GM23338 (cell line): ENCODE measurements at regions not wholly inside any gene's neighbourhood (a gene's known extent, or its start where the extent isn't known, plus 50 kb on each side); places are given as distances from the start of the nearest gene placed in this dataset.

Experiments
- ATAC-seq: fragments of 200-7000 bp; cut with Tn5 transposase; 3 replicates; pipeline ENCODE4 v1.9.1; 2020
- DNase-seq: peaks from one replicate; pipeline ENCODE4 v3.0.0-alpha.2; 2015; ENCODE audit warnings: low spot score
- H2AFZ ChIP-seq: fragments of 200-600 bp; sonication (generic); 2 replicates; pipeline ENCODE4 v1.8.0; 2016; ENCODE audit warnings: antibody characterized with exemption, mild to moderate bottlenecking, moderate library complexity
- H3F3A ChIP-seq: fragments of 200-600 bp; sonication (generic); replicated peaks from 2 replicates; pipeline ENCODE4 v1.8.0; 2017; ENCODE audit warnings: antibody characterized with exemption, mixed run types, low read depth
- H3K27ac ChIP-seq: fragments of 200-600 bp; sonication (generic); 2 replicates; pipeline ENCODE4 v1.6.1; 2016; ENCODE audit warnings: low read depth
- H3K27me3 ChIP-seq: fragments of 200-600 bp; sonication (generic); 2 replicates; pipeline ENCODE4 v1.8.0; 2016; ENCODE audit warnings: mild to moderate bottlenecking, mixed run types, moderate library complexity; ENCODE audit not compliant: insufficient read depth
- H3K36me3 ChIP-seq: fragments of 200-600 bp; sonication (generic); 2 replicates; pipeline ENCODE4 v1.8.0; 2016; ENCODE audit warnings: mild to moderate bottlenecking; ENCODE audit not compliant: insufficient read depth
- H3K4me1 ChIP-seq: fragments of 200-600 bp; sonication (generic); 2 replicates; pipeline ENCODE4 v1.8.0; 2016; ENCODE audit warnings: mild to moderate bottlenecking, moderate library complexity; ENCODE audit not compliant: insufficient read depth
- H3K4me2 ChIP-seq: fragments of 200-600 bp; sonication (generic); 2 replicates; pipeline ENCODE4 v1.7.1; 2017; ENCODE audit warnings: mixed run types
- H3K4me3 ChIP-seq: fragments of 200-600 bp; sonication (generic); 2 replicates; pipeline ENCODE4 v1.6.1; 2016; ENCODE audit warnings: mixed run types
- H3K79me2 ChIP-seq: fragments of 200-600 bp; sonication (generic); replicated peaks from 2 replicates; pipeline ENCODE4 v1.8.0; 2017; ENCODE audit warnings: mild to moderate bottlenecking; ENCODE audit not compliant: insufficient read depth
- H3K9me2 ChIP-seq: fragments of 200-600 bp; sonication (generic); 2 replicates; pipeline ENCODE4 v1.8.0; 2017; ENCODE audit not compliant: insufficient read depth
- H4K20me1 ChIP-seq: fragments of 200-600 bp; sonication (generic); replicated peaks from 2 replicates; pipeline ENCODE4 v1.8.0; 2017; ENCODE audit warnings: mild to moderate bottlenecking; ENCODE audit not compliant: insufficient read depth
- H3K27ac Mint-ChIP-seq: 2 replicates; pipeline ENCODE4 v1.8.0; 2020; ENCODE audit warnings: inconsistent platforms, mild to moderate bottlenecking, moderate library complexity, mixed read lengths
- H3K27me3 Mint-ChIP-seq: 3 replicates; pipeline ENCODE4 v1.8.0; 2022; ENCODE audit warnings: low read depth, mild to moderate bottlenecking, moderate library complexity, mixed read lengths, inconsistent platforms; ENCODE audit not compliant: insufficient read depth, poor library complexity
- H3K36me3 Mint-ChIP-seq: 3 replicates; pipeline ENCODE4 v1.8.0; 2021; ENCODE audit warnings: low read depth, mild to moderate bottlenecking, inconsistent platforms, moderate library complexity, mixed read lengths
- H3K4me1 Mint-ChIP-seq: 3 replicates; pipeline ENCODE4 v1.8.0; 2020; ENCODE audit warnings: mild to moderate bottlenecking, inconsistent platforms, mixed read lengths
- H3K4me3 Mint-ChIP-seq: 3 replicates; pipeline ENCODE4 v1.8.0; 2021; ENCODE audit warnings: moderate library complexity, mild to moderate bottlenecking, inconsistent platforms, mixed read lengths
- H3K9me3 Mint-ChIP-seq: 3 replicates; pipeline ENCODE4 v1.8.0; 2020; ENCODE audit warnings: moderate library complexity, mild to moderate bottlenecking, inconsistent platforms, mixed read lengths
- CREB1 ChIP-seq: fragments of 250-450 bp; sonication (Bioruptor Pico); IDR thresholded peaks from 2 replicates; pipeline ENCODE4 v1.5.0; 2020; ENCODE audit warnings: low read depth, mild to moderate bottlenecking, moderate library complexity
- CTCF ChIP-seq, 2 experiments: fragments of 200-600 bp in 1 of 2; sonication (generic) in 1 of 2; conservative IDR thresholded peaks; 2 replicates each; pipeline versions ENCODE4 v1.5.1 to v1.6.1; 2016 to 2017; ENCODE audit warnings: antibody characterized with exemption in 2 of 2, low read depth in 2 of 2, mild to moderate bottlenecking in 2 of 2, moderate library complexity in 1 of 2
- EZH2 ChIP-seq: fragments of 200-600 bp; sonication (generic); IDR thresholded peaks from one replicate; pipeline ENCODE4 v1.8.0; 2017; ENCODE audit warnings: antibody characterized with exemption, mild to moderate bottlenecking, low read depth; ENCODE audit not compliant: unreplicated experiment
- EZH2phosphoT487 ChIP-seq: fragments of 200-600 bp; sonication (generic); IDR thresholded peaks from one replicate; pipeline ENCODE4 v1.8.1; 2018; ENCODE audit warnings: antibody characterized with exemption; ENCODE audit not compliant: unreplicated experiment
- JUNB ChIP-seq: IDR thresholded peaks from one replicate; pipeline ENCODE4 v1.6.1; 2016; ENCODE audit warnings: antibody characterized with exemption; ENCODE audit not compliant: unreplicated experiment
- NANOG ChIP-seq: IDR thresholded peaks from 2 replicates; pipeline ENCODE4 v1.6.1; 2016; ENCODE audit warnings: antibody characterized with exemption, borderline replicate concordance
- POLR2AphosphoS5 ChIP-seq: IDR thresholded peaks from 2 replicates; pipeline ENCODE4 v1.6.1; 2016; ENCODE audit warnings: antibody characterized with exemption, low read depth
- REST ChIP-seq: IDR thresholded peaks from one replicate; pipeline ENCODE4 v1.6.1; 2018; ENCODE audit warnings: antibody characterized with exemption; ENCODE audit not compliant: unreplicated experiment
- ZNF114 ChIP-seq: fragments of 250-450 bp; sonication (Bioruptor Pico); IDR thresholded peaks from 2 replicates; pipeline ENCODE4 v1.5.0; 2020; ENCODE audit warnings: mild to moderate bottlenecking, moderate library complexity
- ZNF331 ChIP-seq: fragments of 250-450 bp; sonication (Bioruptor Pico); IDR thresholded peaks from 2 replicates; pipeline ENCODE4 v1.5.0; 2020; ENCODE audit warnings: low read depth, mild to moderate bottlenecking, moderate library complexity

GRCh38 chr2:152236191-152236925 lies 60.8 kb upstream of the STAM2 start (continued):
- TF ChIP-seq REST, result no peak
- TF ChIP-seq POLR2AphosphoS5, result no peak
- no peak for TF ChIP-seq EZH2
- no peak for TF ChIP-seq EZH2phosphoT487
- TF ChIP-seq ZNF114 (CRISPR knock-in tag), result no peak
- TF ChIP-seq CTCF (conservative IDR thresholded peaks at IDR 0.05; ENCODE audit: low read depth in 2 of 2), result no peak
- no peak for TF ChIP-seq CREB1 (CRISPR knock-in tag)
- no peak for TF ChIP-seq ZNF331 (CRISPR knock-in tag)
- TF ChIP-seq JUNB, result no peak
- no peak for TF ChIP-seq NANOG

- Histone ChIP-seq H3K4me3 (no peak overlapping the region), H3K4me2 (no peak overlapping the region), H3K9me2 (no peaks in the 10 kb centered on the region), H3K27ac (no peak overlapping the region), H3F3A (no peaks in the 10 kb centered on the region), H4K20me1 (no peaks in the 10 kb centered on the region), H2AFZ (no peak overlapping the region), H3K27me3 (no peaks in the 10 kb centered on the region), H3K36me3 (no peaks in the 10 kb centered on the region), H3K4me1 (no peaks in the 10 kb centered on the region), H3K79me2 (no peaks in the 10 kb centered on the region)
- TF ChIP-seq POLR2AphosphoS5, result no peak
- Mint-ChIP-seq H3K4me1 (no peaks in the 10 kb centered on the region), H3K27ac (no peak overlapping the region), H3K27me3 (no peaks in the 10 kb centered on the region), H3K4me3 (no peak overlapping the region), H3K36me3 (no peaks in the 10 kb centered on the region), H3K9me3 (peaks cover 13% of the 10 kb centered on the region; the same call in 2 of the 3 replicates)
- no peak for ATAC-seq
- no peak for DNase-seq
These were observed 62.5 kb upstream of the STAM2 start for GRCh38 chr2:152238016-152238415.
